Omental fat pad (tissue), 3 donors: ENCODE measurements at regions not wholly inside any gene's neighbourhood (a gene's known extent, or its start where the extent isn't known, plus 50 kb on each side); places are given as distances from the start of the nearest gene placed in this dataset.
"Not testable (repeated sequence)": the region's sequence is repeated elsewhere in the genome, so short reads cannot be mapped to it uniquely, and the experiment has no call there.

ENCODE experiments used
- ATAC-seq: fragments of 150-250 bp; one replicate; pipeline ENCODE4 v1.9.1; 2016; ENCODE audit warnings: mild to moderate bottlenecking, moderate library complexity; ENCODE audit not compliant: low FRiP score
- DNase-seq: peaks from one replicate; pipeline ENCODE4 v3.0.0-alpha.2; 2019; ENCODE audit warnings: low spot score
- TF ChIP-seq, protein P1 (sequence below), 3 donors: fragments of 450-650 bp; IDR thresholded peaks; one replicate each; pipeline ENCODE4 v1.5.1; 2016 to 2017; ENCODE audit warnings: antibody characterized with exemption in 3 of 3, mild to moderate bottlenecking in 3 of 3, moderate library complexity in 2 of 3

DNA sequence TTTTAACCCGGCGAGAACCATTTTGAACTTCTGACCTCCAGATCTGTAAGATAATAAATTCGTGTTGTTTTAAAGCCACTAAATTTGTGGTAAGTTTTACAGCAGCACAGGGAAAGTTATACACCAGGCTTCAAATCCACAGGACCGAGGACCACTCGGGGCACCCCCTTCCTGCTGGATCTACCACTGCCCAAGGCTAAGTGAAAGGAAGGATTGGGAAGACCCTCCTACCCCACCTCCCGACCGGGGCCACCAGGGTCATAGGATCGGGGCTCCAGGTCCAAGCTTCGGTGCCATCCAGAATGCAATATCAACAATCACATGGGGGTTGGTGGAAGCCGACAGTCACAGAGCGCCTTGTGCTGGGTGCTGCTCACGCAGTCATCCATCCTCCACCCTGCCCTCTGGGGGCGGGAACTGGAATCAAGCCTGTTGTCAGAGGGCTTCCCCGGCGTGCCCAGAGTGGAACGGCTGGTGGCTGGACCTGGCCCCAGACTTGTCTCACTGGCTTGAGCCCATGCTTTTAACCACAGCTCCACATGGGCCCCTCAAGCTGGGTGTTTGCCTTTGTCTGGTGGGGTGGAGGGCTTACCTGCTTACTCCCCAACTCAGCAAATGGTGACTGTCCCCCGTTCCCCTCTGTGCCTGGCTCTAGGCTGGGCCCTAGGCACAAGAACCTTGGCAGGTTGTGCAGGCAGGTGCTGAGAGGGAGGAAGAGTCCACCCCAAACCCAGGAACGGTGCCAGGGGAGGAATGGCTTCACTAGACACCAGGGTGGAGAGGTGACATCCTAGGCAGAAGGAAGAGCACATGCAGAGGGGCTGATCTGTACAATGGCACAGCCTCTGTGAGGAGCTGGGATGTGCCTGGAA lies 180.3 kb upstream of the RTL1 start:
- ATAC-seq (no peak), DNase-seq (no peak)
- TF ChIP-seq, protein P1, sequence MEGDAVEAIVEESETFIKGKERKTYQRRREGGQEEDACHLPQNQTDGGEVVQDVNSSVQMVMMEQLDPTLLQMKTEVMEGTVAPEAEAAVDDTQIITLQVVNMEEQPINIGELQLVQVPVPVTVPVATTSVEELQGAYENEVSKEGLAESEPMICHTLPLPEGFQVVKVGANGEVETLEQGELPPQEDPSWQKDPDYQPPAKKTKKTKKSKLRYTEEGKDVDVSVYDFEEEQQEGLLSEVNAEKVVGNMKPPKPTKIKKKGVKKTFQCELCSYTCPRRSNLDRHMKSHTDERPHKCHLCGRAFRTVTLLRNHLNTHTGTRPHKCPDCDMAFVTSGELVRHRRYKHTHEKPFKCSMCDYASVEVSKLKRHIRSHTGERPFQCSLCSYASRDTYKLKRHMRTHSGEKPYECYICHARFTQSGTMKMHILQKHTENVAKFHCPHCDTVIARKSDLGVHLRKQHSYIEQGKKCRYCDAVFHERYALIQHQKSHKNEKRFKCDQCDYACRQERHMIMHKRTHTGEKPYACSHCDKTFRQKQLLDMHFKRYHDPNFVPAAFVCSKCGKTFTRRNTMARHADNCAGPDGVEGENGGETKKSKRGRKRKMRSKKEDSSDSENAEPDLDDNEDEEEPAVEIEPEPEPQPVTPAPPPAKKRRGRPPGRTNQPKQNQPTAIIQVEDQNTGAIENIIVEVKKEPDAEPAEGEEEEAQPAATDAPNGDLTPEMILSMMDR (IDR thresholded peaks at IDR 0.05), result no peak

DNA sequence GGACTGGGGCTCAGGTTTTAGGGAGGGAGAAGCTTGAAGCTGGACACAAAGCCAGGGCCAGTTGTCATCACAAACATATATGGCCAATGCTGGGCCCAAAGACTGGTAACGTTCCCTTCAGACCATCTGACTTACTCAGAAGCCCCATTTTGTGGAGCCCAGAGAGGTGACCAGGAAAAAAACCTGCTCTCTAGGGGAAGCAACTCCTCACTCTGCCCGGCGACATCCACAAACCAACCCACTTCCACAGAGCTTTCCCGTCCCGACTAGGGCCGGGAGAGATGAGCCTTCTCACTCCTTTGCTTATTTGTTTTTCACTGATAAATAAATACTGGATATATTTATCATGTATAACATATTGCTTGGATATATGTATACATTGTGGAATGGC lies 180.9 kb upstream of the RTL1 start:
- TF ChIP-seq, protein P1 (IDR thresholded peaks at IDR 0.05), result no peak
- ATAC-seq, result no peak

DNA sequence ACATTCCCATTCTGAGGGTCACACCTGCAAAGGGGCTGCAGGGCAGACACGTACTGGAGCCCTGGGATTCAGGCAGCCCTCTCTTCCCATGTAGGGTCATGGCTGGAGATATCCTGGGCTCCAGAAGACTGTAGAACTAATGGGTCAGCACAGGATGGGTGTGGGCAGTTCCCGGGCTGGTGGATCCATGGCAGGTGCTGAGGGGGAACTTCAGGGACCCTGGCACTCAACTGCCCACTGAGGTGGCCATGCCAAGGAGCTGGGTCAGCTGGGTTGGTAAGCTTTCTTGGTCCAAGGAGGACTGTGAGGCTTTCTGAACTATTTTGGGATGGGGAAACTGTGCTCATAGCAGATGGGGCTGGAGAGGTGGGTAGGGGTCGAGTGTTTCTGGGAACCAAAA lies 183.4 kb upstream of the RTL1 start:
- ATAC-seq (no peak), DNase-seq (no peak)
- TF ChIP-seq, protein P1 (IDR thresholded peaks at IDR 0.05), result no peak

More for the DNA sequence above, 180.9 kb upstream of the RTL1 start:
- DNase-seq, result no peak

DNA sequence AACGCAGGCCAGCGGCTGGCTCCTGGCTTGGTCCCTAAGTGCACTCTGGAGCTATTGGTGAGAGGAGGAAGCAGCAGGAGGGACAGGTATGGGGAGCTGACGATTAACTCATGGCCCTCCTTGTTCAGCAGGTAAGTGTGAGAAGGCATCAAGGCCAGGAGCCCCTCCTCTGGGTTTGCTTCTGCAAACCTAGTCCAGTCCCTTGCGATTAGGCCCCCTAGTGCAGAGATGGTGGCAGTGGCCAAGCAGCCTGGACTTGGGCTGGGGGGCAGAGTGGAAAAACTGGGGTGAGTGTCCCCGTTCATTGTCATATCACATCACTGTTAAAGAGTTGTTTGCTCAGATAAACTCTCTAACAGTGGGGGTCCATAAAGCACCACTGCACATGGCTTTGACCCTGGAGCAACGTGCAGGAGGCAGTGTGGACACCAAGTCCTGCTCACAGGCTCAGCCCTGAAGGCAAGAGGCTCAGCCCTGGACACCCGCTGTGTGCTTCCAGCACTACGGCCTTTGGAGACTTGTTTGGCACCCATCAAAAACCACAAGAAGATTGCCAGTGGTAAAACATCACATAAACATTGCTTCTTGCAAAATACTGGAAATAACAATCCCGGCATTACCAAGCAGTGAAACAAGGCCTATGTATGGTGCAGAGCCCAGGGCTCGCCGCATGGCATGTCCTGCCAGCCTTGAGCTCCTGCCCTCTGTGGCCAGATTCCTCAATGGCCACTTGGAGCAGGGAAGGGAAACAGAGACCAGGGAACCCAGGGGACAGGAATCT lies 184.3 kb upstream of the RTL1 start:
- no peak for DNase-seq
- TF ChIP-seq, protein P1 (IDR thresholded peaks at IDR 0.05), result no peak
- ATAC-seq, result no peak

DNA sequence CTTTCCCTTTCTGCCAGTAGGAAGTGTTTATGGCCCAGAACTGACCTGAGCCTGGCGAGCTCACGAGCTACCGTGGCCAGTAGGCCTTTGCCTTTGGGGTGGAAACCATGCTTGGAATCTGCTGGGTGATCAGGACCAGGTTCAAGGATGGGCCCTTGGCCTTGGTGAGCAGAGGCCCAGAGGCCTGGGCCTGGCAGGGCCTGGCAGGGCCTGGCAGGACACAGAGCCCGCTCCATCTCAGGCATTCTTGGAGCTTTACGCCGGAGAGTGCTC lies 184.8 kb upstream of the RTL1 start:
- TF ChIP-seq, protein P1 (IDR thresholded peaks at IDR 0.05), result no peak
- DNase-seq (no peak), ATAC-seq (no peak)

DNA sequence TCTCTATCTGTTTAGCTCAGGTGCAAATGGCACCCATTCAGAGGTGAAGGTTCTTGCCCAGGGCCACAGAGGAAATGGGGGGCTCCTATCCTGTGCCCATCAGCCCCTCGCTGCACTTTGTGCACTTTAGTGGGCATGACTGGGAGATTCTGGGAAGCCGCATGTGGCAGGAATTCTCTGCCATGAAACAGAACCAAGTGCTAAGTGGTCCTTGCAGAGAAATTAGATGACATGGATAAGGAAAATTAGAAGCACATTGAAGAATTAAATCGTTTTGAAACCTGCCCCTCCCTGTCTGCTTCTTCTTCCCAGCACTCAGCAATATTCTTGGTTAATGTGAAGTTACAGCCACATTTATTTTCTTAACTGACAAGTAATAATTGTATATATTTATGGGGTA lies 185.2 kb upstream of the RTL1 start:
- DNase-seq, result no peak
- no peak for ATAC-seq
- TF ChIP-seq, protein P1 (IDR thresholded peaks at IDR 0.05), result no peak

DNA sequence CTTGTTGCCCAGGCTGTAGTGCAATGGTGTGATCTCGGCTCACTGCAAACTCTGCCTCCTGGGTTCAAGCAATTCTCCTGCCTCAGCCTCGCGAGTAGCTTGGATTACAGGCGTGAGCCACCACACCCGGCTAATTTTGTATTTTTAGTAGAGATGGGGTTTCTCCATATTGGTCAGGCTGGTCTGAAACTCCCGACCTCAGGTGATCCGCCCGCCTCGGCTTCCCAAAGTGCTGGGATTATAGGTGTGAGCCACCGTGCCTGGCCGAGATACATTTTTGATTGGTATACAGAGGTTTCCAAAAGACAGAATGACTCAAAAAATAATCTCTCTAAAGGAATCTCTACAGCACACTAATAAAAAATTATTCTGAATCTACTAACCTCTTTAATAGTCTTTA lies 187.0 kb upstream of the RTL1 start:
- ATAC-seq, DNase-seq: not testable (repeated sequence)
